ENCODE measurements at regions not wholly inside any gene's neighbourhood (a gene's known extent, or its start where the extent isn't known, plus 50 kb on each side); places are given as distances from the start of the nearest gene placed in this dataset.

GRCh38 chr7:73974948-73975926, 52.7 kb upstream of the ELN start:
- ChIA-PET CTCF (interaction anchor here (1.4 to 4.9 kb wide), 2 partner anchors 50 to 106 kb away, joined by 3 to 21 read pairs; no protein-coding TSS in a partner anchor), POLR2A (no interaction called here)
- ATAC-seq (no peak), DNase-seq (ENCODE audit: low spot score) (no peak)
- Mint-ChIP-seq H3K27me3 (ENCODE audit: low read depth) (no peaks in the 10 kb centered on the region; the same call in 1 of the 2 replicates), H3K9me3 (no peaks in the 10 kb centered on the region), H3K36me3 (no peaks in the 10 kb centered on the region), H3K27ac (no peak overlapping the region), H3K4me1 (peaks cover 4% of the 10 kb centered on the region), H3K4me3 (no peak overlapping the region)
- no peak for TF ChIP-seq TCF7 (CRISPR knock-in tag; IDR thresholded peaks at IDR 0.05; ENCODE audit: low read depth)
- TF ChIP-seq ELF4 (CRISPR knock-in tag; IDR thresholded peaks at IDR 0.05; ENCODE audit: low read depth) = no peak
- no peak for TF ChIP-seq ZNF396 (CRISPR knock-in tag; IDR thresholded peaks at IDR 0.05; ENCODE audit: borderline replicate concordance)
- no peak for TF ChIP-seq TEAD1 (CRISPR knock-in tag; IDR thresholded peaks at IDR 0.05)

- Mint-ChIP-seq H3K27ac (no peak overlapping the region), H3K27me3 (ENCODE audit: low read depth) (no peaks in the 10 kb centered on the region; the same call in 1 of the 2 replicates), H3K4me1 (no peaks in the 10 kb centered on the region), H3K4me3 (no peak overlapping the region), H3K36me3 (no peaks in the 10 kb centered on the region), H3K9me3 (no peaks in the 10 kb centered on the region)
- no peak for ATAC-seq
- no peak for TF ChIP-seq FOXK1 (CRISPR knock-in tag; IDR thresholded peaks at IDR 0.05)
- TF ChIP-seq SMAD3 (CRISPR knock-in tag; IDR thresholded peaks at IDR 0.05; ENCODE audit: borderline replicate concordance) = no peak
- TF ChIP-seq MAX (CRISPR knock-in tag; IDR thresholded peaks at IDR 0.05) = no peak
- TF ChIP-seq AR (CRISPR knock-in tag; IDR thresholded peaks at IDR 0.05) = no peak
- DNase-seq (ENCODE audit: low spot score) = no peak
- ChIA-PET POLR2A (no interaction called here), CTCF (no interaction called here)
Observed at GRCh38 chr7:73976761-73977618, 51.0 kb upstream of the ELN start.

- DNase-seq (ENCODE audit: low spot score) (no peak), ATAC-seq (no peak)
- ChIA-PET CTCF (interaction anchor here (0.7 to 2.4 kb wide), 15 partner anchors 8 to 240 kb away, joined by 3 to 35 read pairs (median 7); partner anchors contain the start of gene ABHD11), POLR2A (no interaction called here)
- Mint-ChIP-seq H3K4me3 (no peak overlapping the region), H3K4me1 (no peaks in the 10 kb centered on the region), H3K9me3 (no peaks in the 10 kb centered on the region), H3K36me3 (no peaks in the 10 kb centered on the region), H3K27ac (no peak overlapping the region), H3K27me3 (ENCODE audit: low read depth) (no peaks in the 10 kb centered on the region; the same call in 1 of the 2 replicates)
- TF ChIP-seq ZBTB21 (CRISPR knock-in tag; IDR thresholded peaks at IDR 0.05; ENCODE audit: borderline replicate concordance) (no peak), ZNF396 (CRISPR knock-in tag; IDR thresholded peaks at IDR 0.05; ENCODE audit: borderline replicate concordance) (no peak), TCF7 (CRISPR knock-in tag; IDR thresholded peaks at IDR 0.05; ENCODE audit: low read depth) (no peak), ETV6 (CRISPR knock-in tag; IDR thresholded peaks at IDR 0.05) (no peak), E2F4 (CRISPR knock-in tag; IDR thresholded peaks at IDR 0.05; ENCODE audit: borderline replicate concordance, low read depth) (no peak), ZNF121 (CRISPR knock-in tag; IDR thresholded peaks at IDR 0.05) (no peak), HMGXB4 (CRISPR knock-in tag; IDR thresholded peaks at IDR 0.05) (no peak), FOXK1 (CRISPR knock-in tag; IDR thresholded peaks at IDR 0.05) (no peak), CDX4 (CRISPR knock-in tag; IDR thresholded peaks at IDR 0.05; ENCODE audit: borderline replicate concordance) (no peak), ATF1 (CRISPR knock-in tag; IDR thresholded peaks at IDR 0.05) (no peak), FOXP1 (CRISPR knock-in tag; IDR thresholded peaks at IDR 0.05; ENCODE audit: borderline replicate concordance) (no peak), NR1H2 (CRISPR knock-in tag; IDR thresholded peaks at IDR 0.05) (no peak), ZMAT4 (CRISPR knock-in tag; IDR thresholded peaks at IDR 0.05) (no peak), ZNF263 (CRISPR knock-in tag; IDR thresholded peaks at IDR 0.05; ENCODE audit: low read depth) (no peak)
Observed at GRCh38 chr7:73977619-73978618, 50.1 kb upstream of the ELN start.
